UCSD-AML1 (cell line): ENCODE measurements at regions not wholly inside any gene's neighbourhood (a gene's known extent, or its start where the extent isn't known, plus 50 kb on each side); places are given as distances from the start of the nearest gene placed in this dataset.
"Not testable (repeated sequence)": the region's sequence is repeated elsewhere in the genome, so short reads cannot be mapped to it uniquely, and the experiment has no call there.

ENCODE experiments used
- DNase-seq: peaks from one replicate; lab custom pipeline; 2025; ENCODE audit not compliant: unreplicated experiment; lab: John Stamatoyannopoulos, UW

DNA sequence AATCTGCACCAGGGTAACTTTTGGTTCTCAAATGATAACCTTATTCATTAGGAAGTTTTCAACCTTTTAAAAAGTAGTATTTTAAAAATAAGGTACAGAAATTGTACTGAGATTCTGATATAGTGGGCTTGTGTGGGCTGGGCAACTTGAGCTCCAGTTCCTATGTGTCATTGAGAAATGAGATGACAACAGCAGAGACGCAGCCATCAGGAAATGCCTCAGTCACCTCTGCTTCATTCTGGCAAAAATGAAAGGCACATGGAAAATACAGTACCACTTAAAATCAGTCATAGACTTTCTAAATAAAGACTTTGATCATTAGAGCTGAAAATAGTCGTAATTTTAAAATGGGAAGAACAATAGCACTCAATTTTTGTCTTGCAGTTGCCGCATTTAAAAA, 480.2 kb downstream of the PLK2 start:
- no peak for DNase-seq

DNA sequence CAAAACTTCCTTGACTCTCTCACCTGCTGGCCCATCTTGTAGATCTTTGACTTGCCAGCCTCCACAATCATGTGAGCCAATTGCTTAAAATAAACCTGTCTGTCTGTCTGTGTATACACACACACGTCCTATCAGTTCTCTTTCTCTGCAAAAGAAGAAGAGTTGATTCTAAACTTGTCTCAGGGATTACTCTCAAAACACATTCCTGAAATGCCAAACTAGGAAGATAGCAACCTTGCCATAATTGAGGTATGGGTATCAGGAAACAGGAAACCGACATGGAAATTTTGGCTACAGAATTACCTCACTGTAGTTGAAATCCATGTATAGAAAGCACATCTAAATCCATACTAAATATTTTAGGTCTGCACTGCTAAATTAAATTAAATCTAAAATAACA, 483.4 kb downstream of the PLK2 start:
- DNase-seq, result no peak

DNA sequence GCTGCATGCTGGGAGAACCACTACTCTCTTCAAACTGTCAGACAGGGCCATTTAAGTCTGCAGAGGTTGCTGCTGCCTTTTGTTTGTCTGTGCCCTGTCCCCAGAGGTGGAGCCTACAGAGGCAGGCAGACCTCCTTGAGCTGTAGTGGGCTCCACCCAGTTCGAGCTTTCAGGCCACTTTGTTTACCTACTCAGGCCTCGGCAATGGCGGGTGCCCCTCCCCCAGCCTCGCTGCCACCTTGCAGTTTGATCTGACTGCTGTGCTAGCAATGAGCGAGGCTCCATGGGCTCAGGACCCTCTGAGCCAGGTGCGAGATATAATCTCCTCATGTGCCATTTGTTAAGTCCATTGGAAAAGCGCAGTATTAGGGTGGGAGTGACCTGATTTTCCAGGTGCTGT, 487.8 kb downstream of the PLK2 start:
- DNase-seq, result not testable (repeated sequence)

DNA sequence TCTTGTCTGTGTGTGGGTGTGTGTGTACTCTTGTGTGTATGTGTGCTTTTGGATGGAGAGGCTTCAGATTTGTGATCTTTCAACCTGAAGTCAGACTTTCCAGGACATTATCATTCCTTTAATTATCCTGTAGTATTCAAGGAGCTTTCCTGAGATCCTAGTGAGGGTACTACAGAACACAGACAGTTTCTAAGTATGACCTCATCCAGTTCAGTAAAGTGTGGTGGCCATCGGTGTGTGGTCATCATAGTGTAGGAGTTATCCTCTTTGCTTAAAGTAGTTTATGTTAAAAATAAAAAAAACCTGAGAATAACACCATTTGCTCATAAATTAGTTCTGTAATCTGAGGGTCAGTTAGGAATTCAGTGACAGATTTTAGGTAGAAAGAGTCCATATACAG, 478.0 kb upstream of the ACTBL2 start:
- DNase-seq, result no peak

DNA sequence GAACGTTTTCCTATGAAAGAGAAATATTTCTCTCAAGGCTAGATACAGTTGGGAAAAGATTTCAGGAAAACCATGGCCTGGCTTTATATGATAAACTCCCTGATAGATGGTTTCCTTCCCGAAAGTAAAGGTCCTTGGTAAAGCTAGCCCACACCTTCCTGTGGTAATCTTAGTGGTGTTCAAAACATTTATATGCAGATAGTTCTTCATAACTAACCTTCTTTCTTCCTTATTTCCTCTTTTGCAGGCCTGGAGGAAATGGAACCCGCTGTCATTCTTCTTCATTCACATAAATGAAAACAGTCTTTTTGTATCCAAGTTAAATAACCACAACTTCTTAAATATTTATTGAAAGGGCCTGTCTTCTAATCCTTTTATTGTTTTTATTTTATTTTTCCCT, 474.0 kb upstream of the ACTBL2 start:
- no peak for DNase-seq

DNA sequence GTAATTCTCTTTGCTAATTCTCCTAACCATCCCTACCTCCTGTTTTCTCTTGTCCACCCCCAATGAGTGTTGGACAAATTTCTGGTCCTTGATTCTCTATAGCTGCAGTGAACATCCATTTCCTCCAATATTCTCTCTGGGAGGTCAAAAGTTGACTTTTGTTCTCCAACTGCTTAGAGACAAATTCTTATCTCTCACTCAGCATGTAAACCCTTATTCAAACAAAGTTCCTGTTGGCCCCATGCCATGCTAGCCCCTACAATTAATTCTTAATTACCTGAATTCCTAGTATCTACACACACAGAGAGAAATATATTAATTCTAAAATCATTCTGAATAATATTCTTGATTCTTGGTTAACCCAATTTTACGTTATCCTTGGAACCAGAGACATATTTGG, 472.9 kb upstream of the ACTBL2 start:
- no peak for DNase-seq

DNA sequence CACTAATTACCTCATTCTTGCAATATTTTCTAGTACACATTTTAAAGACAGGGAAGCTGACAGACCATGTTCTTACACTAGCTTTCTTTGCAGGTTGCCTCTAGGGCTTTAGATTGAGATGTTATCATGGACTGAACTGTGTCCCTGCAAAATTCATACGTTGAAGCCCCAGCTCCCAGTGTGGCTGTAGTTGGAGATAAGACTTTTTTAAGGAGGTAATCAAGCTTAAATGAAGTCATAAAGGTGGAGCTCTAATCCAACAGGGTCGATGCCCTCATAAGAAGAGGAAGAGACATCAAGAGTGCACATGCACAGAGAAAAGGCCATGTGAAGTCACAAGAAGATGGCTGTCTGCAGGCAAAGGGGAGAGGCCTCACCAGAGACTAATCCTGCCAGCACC, 471.2 kb upstream of the ACTBL2 start:
- no peak for DNase-seq

DNA sequence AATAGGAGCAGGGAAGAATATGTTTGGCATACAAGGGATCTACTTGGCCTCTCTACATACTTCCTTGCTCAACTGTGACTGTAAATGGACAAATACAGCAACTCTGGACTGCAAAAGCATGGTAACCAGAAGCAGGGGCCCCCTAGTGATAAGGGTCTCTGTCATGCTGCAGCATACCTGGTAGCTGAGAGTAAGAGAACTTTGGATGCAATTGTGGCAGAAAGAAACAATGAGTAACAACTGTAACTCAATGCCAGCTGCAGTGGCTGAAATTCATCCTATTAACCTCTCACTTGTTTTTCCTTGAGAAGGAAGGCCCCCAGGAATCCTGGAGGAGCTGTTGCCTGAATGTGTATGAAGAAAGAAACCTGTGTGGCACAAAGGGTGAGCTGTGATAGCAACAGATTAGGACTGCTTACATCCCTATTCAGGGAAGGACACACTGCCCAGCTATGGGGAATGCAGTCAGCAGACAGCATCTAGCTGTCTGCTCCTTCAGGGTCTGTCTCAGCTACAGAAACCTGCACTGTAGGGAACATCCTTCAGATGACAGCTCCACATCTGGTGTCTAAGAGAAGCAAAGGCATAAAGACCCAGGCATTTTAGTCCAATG, 468.1 kb upstream of the ACTBL2 start:
- DNase-seq, result no peak

DNA sequence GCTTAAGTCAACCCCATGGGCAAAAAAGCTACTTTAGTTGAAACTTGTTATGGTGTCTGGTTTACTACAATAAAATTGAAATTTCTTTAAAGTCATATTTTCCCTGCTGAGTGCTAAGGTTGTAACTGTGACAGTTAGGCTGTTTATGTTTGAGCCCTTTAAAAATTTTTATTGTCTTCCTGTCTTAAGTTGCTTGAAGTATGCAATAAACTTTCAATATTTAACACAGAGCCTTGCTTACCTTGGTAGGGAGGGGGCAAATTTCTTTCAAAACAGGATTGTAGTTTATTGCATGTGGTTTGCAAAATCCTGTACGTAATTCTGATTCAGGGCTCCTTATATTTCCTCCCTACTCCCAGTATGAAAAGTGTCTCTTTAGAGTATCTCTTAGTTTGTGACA, 465.5 kb upstream of the ACTBL2 start:
- DNase-seq, result no peak

DNA sequence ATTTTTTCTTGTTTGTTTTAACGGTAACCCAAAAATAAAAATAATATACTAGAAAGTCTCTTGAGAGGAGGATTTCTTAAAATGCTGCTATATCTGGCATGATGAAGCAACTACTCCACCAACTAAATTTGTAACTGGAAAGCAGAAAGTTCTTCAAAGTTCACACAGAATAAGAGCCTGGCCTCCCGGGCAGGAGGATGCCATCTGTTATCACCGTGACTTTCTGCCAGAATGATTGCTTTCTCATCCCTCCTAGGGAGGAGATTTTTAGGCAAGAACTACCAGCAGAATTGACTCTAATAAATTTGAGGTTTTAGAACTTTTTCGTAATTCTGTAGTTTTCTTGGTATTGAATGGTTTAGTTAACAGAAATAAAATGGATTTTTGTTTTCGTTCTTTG, 464.6 kb upstream of the ACTBL2 start:
- DNase-seq, result no peak

DNA sequence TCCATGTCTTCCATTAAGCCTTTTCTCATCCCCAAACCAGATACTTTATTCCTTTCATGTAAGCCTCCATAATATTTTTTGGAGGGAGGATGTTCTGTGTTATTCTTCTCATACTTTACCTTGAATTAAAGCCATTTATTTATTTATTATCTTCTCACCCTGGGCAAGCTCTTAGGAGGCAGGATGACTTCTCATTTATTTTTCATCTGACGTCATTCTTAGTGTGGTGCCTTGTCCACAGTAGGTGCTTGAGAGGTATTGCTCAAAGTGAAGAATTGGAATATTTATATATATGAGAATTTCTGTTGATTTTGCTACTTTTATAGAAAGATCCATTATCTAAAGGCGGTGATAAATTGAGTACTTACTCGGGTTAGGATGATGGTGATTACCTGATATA, 458.3 kb upstream of the ACTBL2 start:
- DNase-seq, result no peak

DNA sequence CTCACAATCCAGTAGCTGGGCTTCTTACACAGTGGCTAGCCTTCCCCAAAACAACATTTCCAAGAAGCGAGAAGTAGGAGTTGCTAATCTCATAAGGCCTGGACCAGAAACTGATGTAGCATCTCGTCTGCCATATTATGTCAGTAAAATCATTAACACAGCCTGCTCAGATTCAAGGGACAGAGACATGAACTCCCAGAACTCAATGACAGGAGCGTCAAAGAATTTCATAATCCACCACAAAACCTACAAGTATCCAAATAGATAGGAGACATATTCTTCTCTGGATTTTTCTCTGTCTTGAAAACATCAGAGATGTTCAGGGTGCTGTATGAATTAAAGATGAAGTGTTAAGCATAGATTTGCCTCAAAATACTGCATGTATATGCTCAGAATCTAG, 457.6 kb upstream of the ACTBL2 start:
- no peak for DNase-seq

DNA sequence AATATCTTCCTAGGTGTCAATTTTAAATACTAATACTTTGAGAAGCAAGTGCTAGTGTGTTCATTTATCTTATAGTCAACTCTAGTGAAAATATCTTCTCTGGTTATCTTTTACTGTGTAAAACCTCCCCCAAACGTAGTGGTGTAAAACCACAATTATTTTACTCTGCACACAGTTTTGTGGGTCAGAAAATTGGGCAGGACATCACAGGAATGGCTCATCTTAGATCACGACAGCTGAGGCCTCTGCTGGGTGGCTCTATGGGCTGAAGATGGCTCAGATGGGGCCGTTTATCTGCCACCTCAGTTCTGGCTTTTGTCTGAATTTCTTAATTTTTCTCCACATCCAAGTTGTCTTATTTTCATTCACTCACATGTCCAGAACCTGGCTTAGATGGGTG, 457.2 kb upstream of the ACTBL2 start:
- no peak for DNase-seq

DNA sequence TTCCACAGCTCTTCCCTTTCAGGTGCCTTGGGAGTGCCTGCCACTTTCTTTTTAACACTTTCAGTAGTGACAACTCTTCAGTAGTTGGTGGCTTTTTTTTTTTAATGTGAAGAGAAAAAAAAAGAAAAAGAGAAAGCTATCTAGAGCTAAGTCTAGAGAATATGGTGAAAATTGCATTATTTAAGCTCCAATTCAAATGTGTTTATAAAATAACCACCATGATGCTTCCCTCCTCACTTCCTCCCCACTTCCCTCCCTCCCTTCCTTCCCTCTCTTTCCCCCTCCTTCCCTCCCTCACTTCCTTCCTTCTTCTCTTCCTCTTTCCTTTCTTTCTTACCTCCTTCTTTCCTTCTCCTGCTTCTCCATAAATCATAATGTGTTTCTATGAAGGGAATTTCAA, 456.7 kb upstream of the ACTBL2 start:
- DNase-seq, result no peak

DNA sequence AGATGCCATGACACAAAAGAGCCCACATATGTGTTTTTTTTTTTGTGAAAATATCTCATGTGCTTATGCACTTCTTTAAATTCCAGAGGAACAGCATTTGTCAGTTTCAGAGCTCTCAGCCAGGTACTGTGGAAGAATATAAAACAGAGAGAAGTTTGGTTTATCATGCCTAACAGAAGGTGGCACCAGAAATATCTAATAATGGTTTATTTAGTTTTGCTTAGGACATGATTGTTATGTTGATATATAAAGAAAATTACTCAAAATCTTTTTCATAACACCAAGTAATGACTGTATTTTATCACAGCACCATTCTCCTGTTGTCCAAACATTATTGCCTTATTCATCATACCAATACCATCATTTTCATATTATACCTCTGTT, 455.6 kb upstream of the ACTBL2 start:
- DNase-seq, result no peak

DNA sequence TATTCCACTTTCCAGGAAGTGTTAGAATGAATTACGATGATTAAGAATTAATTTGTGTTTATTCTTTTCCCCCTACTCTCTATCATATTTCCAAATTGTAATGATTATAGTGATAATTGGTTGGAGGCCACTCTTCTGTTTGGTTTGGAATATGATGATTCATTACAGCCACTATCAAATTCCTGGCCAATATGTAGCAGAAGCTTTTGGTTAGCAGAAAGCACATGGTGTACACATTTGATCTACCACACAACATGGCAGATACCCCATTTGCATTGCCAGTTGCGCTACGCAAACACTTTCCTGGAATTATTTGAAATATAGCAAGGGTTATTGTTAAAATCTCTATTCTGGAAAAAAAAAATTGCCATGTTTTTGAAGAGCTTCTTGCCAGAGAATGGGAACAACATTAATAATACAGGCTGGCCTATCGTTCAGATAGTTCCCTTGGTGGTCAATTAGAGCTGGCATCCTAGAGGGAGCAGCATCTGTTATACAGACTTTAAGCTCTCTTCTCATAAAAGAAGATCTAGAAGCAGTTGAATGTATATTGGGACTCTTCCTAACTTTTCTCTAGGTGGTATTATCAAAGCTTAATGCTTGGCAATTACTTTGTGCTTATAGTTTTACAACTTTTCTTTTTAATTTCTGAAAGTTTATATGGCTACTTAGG, 455.0 kb upstream of the ACTBL2 start:
- no peak for DNase-seq

DNA sequence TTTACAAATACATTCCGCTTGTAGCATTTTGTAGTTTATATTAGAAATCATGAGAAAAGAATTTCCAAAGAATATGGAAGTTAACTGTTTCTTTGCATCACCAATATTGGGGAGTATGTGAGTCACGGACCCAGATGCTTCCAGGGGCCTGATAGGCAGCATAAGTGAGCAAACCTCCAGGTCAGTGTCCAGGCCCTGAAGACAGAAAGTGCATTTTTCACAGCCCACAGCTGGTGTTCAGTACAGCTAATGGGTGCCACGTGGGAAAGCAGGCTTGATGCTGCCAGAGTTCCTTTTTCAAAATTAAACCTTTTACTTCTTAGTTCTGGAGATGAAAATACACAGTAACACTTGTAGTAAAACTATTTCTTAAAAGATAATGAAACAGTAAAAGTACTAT, 454.4 kb upstream of the ACTBL2 start:
- DNase-seq, result no peak

DNA sequence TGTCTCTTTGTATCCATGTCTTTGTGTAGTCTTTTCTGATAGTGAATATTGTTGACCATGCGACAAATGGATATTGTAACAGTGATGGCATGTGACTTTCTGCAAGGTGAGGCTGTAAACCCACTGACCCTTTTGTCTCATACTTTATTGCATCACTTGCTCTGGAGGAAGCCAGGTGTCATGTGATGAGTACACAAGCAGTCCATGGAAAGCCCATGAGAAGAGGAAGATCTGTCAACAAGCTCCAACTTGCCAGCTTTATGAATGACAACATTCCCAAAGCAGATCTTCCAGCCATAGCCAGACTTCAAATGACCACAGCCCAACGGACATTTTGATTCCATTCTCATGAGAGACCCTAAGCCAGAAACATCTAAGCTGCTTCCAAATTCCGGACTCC, 450.1 kb upstream of the ACTBL2 start:
- no peak for DNase-seq

DNA sequence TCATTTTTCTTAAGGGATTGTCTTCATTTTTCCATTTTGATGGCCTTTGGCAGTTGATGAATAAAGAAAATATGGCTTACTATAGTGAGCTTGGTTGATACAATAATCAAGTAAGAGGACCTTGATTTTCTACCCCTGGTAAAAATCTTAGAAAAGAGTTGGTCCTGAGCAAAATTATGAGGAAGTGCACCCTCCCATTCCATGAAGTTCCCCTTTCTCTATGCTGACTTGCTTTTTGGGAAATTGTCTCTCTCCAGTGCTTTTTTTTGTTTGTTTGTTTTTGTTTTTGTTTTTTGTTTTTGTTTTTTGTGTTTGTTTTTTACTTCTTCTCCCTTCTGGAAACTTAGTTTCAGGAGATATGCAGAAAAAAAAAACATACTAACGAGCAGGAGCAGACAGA, 449.2 kb upstream of the ACTBL2 start:
- DNase-seq, result no peak

DNA sequence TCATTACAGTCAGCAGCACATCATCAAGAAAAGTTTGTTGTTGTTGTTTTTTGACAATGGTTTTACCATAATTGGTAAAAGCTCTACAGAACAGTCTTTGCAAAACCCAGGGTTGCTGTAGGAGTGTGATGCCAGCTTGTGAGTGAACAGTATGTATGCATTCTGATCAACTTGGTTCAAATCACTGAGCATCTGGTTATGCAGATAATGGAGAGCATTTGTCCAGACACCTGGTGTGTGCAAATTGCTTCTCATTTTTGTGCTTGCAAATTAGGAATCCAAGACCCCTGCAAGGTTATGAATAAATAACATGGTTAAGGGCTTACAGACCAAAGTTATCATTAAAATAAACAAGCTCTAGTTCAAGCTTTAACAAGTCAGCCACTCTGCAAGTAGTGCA, 448.7 kb upstream of the ACTBL2 start:
- no peak for DNase-seq

DNA sequence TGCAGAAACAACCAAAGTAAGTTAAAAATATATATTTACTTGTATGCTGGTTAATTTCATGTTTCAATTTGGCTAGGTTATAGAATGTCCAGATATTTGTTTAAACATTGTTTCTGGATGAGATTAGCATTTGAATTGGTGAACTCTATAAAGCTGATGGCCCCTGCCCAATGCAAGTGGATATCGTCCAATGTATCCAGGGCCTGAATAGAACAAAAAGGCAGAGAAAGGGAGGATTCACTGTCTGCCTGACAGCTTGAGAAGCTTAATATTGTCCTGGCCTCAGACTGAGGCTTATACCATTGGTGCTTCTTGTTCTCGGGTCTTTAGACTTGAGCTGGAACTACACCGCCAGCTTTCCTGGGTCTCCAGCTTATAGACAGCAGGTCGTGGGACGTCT, 446.7 kb upstream of the ACTBL2 start:
- DNase-seq, result no peak

DNA sequence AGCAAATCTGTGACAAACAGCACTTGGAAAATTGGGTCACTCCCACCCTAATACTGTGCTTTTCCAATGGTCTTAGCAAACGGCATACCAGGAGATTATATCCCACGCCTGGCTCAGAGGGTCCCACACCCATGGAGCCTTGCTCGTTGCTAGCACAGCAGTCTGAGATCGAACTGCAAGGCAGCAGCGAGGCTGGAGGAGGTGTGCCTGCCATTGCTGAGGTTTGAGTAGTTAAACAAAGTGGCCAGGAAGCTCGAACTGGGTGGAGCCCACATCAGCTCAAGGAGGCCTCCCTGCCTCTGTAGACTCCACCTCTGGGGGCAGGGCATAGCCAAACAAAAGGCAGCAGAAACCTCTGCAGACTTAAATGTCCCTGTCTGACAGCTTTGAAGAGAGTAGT, 440.5 kb upstream of the ACTBL2 start:
- DNase-seq, result not testable (repeated sequence)

DNA sequence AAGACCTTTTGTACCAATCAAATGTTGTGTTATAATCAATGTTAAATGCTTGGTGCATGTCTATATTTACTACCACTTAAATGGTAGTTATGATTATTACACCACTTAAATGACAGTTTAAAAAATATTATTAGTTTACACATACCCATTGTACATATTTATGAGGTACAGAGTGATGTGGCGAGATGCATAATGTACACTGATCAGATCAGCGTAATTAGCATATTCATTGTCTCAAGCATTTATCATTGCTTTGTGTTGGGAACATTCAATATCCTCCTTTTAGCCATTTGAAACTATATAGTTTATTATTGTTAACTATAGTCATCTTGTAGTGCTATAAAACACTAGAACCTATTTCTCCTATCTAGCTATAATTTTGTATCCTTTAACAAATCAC, 434.4 kb upstream of the ACTBL2 start:
- DNase-seq, result no peak
